GM04503 (cell line): ENCODE measurements at regions not wholly inside any gene's neighbourhood (a gene's known extent, or its start where the extent isn't known, plus 50 kb on each side); places are given as distances from the start of the nearest gene placed in this dataset.
"Not testable (repeated sequence)": the region's sequence is repeated elsewhere in the genome, so short reads cannot be mapped to it uniquely, and the experiment has no call there.

Source experiments
- DNase-seq: peaks from one replicate; pipeline ENCODE4 v3.0.0-alpha.2; 2012; ENCODE audit warnings: low read depth

- no peak for DNase-seq
These were observed 463.5 kb downstream of the KCTD16 start for GRCh38 chr5:144634138-144634537.

GRCh38 chr5:144598451-144599068 lies 427.9 kb downstream of the KCTD16 start:
- no peak for DNase-seq

- DNase-seq: no peak
These were observed 425.8 kb downstream of the KCTD16 start for GRCh38 chr5:144596517-144596916.

GRCh38 chr5:144594919-144595318 lies 424.2 kb downstream of the KCTD16 start:
- no peak for DNase-seq

GRCh38 chr5:144594234-144594633 lies 423.6 kb downstream of the KCTD16 start:
- not testable (repeated sequence) for DNase-seq

GRCh38 chr5:144585681-144586080 lies 415.0 kb downstream of the KCTD16 start:
- no peak for DNase-seq

GRCh38 chr5:144583541-144584449 lies 413.1 kb downstream of the KCTD16 start:
- no peak for DNase-seq

- DNase-seq: no peak
These were observed 411.4 kb downstream of the KCTD16 start for GRCh38 chr5:144582066-144582465.

GRCh38 chr5:144581044-144581443 lies 410.4 kb downstream of the KCTD16 start:
- no peak for DNase-seq

GRCh38 chr5:144577676-144578075 lies 407.0 kb downstream of the KCTD16 start:
- DNase-seq: no peak

GRCh38 chr5:144575736-144576135 lies 405.1 kb downstream of the KCTD16 start:
- no peak for DNase-seq

- DNase-seq: no peak
These were observed 396.7 kb downstream of the KCTD16 start for GRCh38 chr5:144567421-144567780.

- no peak for DNase-seq
These were observed 396.2 kb downstream of the KCTD16 start for GRCh38 chr5:144566747-144567420.

- DNase-seq: peak; percentile 64
These were observed 378.9 kb downstream of the KCTD16 start for GRCh38 chr5:144549580-144549979.

- DNase-seq: no peak
These were observed 378.3 kb downstream of the KCTD16 start for GRCh38 chr5:144548936-144549335.

- DNase-seq: peak; percentile 10
These were observed 376.4 kb downstream of the KCTD16 start for GRCh38 chr5:144547098-144547499.

GRCh38 chr5:144538845-144539244 lies 368.2 kb downstream of the KCTD16 start:
- no peak for DNase-seq
